GM12864 (cell line): ENCODE measurements at regions not wholly inside any gene's neighbourhood (a gene's known extent, or its start where the extent isn't known, plus 50 kb on each side); places are given as distances from the start of the nearest gene placed in this dataset.

Experiments
- DNase-seq: peaks from one replicate; pipeline ENCODE4 v3.0.0-alpha.2; 2011; ENCODE audit warnings: low read depth
- H3K4me3 ChIP-seq: 2 replicates; pipeline ENCODE4 v1.5.1; 2011; ENCODE audit warnings: mild to moderate bottlenecking, low read depth, low read length, control low read depth
- TF ChIP-seq, protein P1 (sequence below): IDR thresholded peaks from 2 replicates; pipeline ENCODE4 v1.5.1; 2011; ENCODE audit warnings: low read depth, mild to moderate bottlenecking, moderate library complexity, low read length, control low read depth, inconsistent platforms; ENCODE audit errors: missing control alignments

GRCh38 chr22:44585559-44586350 lies 87.7 kb upstream of the RTL6 start:
- TF ChIP-seq, protein P1, sequence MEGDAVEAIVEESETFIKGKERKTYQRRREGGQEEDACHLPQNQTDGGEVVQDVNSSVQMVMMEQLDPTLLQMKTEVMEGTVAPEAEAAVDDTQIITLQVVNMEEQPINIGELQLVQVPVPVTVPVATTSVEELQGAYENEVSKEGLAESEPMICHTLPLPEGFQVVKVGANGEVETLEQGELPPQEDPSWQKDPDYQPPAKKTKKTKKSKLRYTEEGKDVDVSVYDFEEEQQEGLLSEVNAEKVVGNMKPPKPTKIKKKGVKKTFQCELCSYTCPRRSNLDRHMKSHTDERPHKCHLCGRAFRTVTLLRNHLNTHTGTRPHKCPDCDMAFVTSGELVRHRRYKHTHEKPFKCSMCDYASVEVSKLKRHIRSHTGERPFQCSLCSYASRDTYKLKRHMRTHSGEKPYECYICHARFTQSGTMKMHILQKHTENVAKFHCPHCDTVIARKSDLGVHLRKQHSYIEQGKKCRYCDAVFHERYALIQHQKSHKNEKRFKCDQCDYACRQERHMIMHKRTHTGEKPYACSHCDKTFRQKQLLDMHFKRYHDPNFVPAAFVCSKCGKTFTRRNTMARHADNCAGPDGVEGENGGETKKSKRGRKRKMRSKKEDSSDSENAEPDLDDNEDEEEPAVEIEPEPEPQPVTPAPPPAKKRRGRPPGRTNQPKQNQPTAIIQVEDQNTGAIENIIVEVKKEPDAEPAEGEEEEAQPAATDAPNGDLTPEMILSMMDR, result no peak
- no peak for DNase-seq
- H3K4me3 ChIP-seq, result no peak overlapping the region

DNA sequence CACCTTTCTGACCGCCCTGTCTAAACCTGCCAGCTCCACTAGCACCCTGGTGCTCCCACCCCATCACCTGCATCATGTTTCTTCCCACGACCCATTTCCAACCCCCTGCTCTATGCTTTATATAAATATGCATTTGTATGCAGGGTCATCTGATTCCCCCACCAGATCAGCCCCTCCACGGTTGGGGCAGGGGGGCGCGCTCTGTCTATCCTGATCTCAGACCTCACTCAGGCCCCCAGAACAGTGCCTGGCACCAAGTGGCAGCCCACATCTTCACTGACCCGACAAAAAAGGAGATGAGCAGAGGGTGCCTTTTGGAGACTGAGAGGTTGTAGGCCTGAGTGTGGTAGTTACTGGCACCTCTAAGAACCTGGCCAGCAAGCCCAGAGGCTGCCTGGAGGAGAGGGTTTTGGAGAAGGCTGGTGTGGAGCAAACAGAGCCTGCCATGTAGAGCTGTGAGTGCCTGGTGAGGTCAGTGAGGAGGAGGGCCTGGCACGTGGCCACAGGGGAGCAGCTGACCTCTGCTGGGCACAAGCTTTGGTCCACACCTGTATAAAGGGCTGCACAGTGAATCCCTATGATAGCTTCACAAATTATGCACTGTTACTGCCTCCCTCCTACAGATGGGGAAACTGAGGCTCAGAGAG lies 86.3 kb upstream of the RTL6 start:
- H3K4me3 ChIP-seq, result no peak overlapping the region
- no peak for DNase-seq
- TF ChIP-seq, protein P1, result no peak

DNA sequence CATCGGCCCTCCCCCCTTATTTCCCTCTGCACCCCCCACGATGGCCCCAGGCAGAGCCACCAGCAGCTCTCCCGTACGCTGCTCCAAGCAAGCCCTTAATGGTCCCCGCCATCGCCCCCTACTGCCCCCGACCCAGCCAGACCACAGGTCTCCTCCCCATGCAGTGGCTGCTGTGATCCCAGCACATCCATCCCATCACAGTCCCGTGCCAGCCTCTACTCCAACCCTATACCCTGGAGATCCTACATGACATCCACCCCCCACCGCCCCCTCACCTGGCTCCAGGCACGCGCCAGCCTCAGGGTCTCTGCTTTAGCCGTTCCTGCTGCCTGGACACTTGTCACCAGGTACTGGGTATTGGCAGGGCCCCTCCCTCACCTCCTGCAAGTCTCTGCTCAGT lies 85.8 kb upstream of the RTL6 start:
- TF ChIP-seq, protein P1, result no peak
- no peak overlapping the region for H3K4me3 ChIP-seq
- no peak for DNase-seq

GRCh38 chr22:44583061-44583760 lies 85.2 kb upstream of the RTL6 start:
- no peak overlapping the region for H3K4me3 ChIP-seq
- no peak for DNase-seq
- TF ChIP-seq, protein P1, result no peak

DNA sequence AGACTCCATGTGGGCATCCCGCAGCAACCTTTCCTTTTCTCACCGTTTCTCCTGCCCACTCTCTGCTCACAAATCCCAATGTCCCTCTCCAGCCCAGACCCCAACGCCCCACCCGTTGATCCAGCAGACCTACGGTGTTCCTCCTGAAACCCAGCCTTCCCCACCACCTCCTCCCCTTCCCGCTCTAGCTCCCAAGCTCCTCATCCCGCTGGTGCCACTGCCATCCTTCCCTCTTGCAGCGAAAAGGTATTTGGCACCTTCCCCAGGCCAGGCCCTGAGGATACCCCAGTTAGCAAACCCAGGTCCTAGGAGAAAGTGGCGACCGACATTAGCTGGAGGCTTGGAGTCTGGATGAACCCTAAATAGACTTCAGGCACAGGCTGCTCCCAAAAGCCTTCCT lies 84.0 kb upstream of the RTL6 start:
- no peak for DNase-seq

DNA sequence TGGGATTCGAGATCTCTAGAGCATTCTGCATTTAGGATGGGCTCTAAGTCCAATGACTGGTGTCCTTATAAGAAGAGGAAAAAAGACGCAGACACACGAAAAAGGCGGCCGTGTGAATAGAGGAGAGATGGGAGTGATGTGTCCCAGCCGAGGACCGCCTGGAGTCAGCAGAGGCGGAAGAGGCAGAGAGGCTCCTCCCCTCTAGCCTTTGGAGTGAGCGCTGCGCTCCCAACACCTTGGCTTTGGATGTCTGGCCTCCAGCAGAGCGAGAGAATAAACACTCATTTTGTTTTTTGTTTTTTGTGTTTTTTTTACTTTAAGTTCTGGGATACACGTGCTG lies 83.0 kb upstream of the RTL6 start:
- H3K4me3 ChIP-seq, result no peak overlapping the region
- no peak for DNase-seq
- TF ChIP-seq, protein P1, result no peak

More for the DNA sequence above, 84.0 kb upstream of the RTL6 start:
- TF ChIP-seq, protein P1, result no peak
- no peak overlapping the region for H3K4me3 ChIP-seq
